HCT116 (cell line): ENCODE measurements at regions not wholly inside any gene's neighbourhood (a gene's known extent, or its start where the extent isn't known, plus 50 kb on each side); places are given as distances from the start of the nearest gene placed in this dataset.

ENCODE experiments used
- ATAC-seq: fragments of 200-7000 bp; cut with Tn5 transposase; 2 replicates; pipeline ENCODE4 v1.9.1; 2020; ENCODE audit warnings: mild to moderate bottlenecking, moderate library complexity
- BruUV-seq: library from RNA; stranded (reverse); fragments of 400-500 nt; replicated peaks from 2 replicates; lab custom pipeline; 2021; lab: Mats Ljungman, UMichigan
- CTCF ChIA-PET: fragments of 300-600 bp; sonication (Branson Sonifier 250); formaldehyde crosslinking; loops from one replicate; lab custom pipeline; 2021; ENCODE audit warnings: antibody characterized with exemption; lab: Charles Lee
- POLR2A ChIA-PET: fragments of 300-600, 350-600 bp; sonication (Branson Sonifier 250); formaldehyde crosslinking; loops from one replicate; lab custom pipeline; 2021; ENCODE audit warnings: antibody characterized with exemption; lab: Charles Lee
- RAD21 ChIA-PET, 2 experiments: fragments of 300-600 bp; sonication (Branson Sonifier 250); formaldehyde crosslinking; loops; one replicate each; lab custom pipeline; 2023; ENCODE audit warnings: low total read pairs in 2 of 2; ENCODE audit not compliant: uncharacterized antibody in 2 of 2, unreplicated experiment in 2 of 2, low non-redundant PET in 1 of 2; lab: Charles Lee
- DNase-seq: peaks from one replicate; pipeline ENCODE4 v3.0.0-alpha.2; 2010; ENCODE audit warnings: low read depth, low spot score
- H2AFZ ChIP-seq: fragments of 200-600 bp; shearing (Covaris generic), sonication (generic); 2 replicates; pipeline ENCODE4 v1.6.1; 2017; ENCODE audit warnings: low read depth, mixed run types, mixed read lengths, antibody characterized with exemption, low read length; ENCODE audit not compliant: poor library complexity, severe bottlenecking
- H3K27ac ChIP-seq: 2 replicates; pipeline ENCODE4 v1.5.1; 2012; ENCODE audit warnings: low read depth, low read length
- H3K27me3 ChIP-seq: fragments of 200-600 bp; sonication (generic); 2 replicates; pipeline ENCODE4 v1.6.1; 2016; ENCODE audit warnings: mixed run types, low read length, mixed read lengths; ENCODE audit not compliant: insufficient read depth
- H3K36me3 ChIP-seq, 2 experiments: fragments of 200-500 bp in 1 of 2; fragments of 200-600 bp in 1 of 2; sonication (Bioruptor generic) in 1 of 2; sonication (generic) in 1 of 2; 2 replicates each; pipeline versions ENCODE4 v1.5.1 to v1.6.1; 2014 to 2016; ENCODE audit warnings: low read length in 2 of 2, inconsistent platforms in 1 of 2, mixed read lengths in 1 of 2, mixed run types in 1 of 2; ENCODE audit not compliant: insufficient read depth in 2 of 2, control insufficient read depth in 1 of 2
- H3K4me1 ChIP-seq, 2 experiments: fragments of 200-600 bp in 1 of 2; sonication (generic) in 1 of 2; 2 replicates each; pipeline versions ENCODE4 v1.5.1 to v1.6.1; 2012 to 2017; ENCODE audit warnings: low read length in 2 of 2, inconsistent platforms in 1 of 2, mild to moderate bottlenecking in 1 of 2, mixed read lengths in 1 of 2, mixed run types in 1 of 2, moderate library complexity in 1 of 2; ENCODE audit not compliant: insufficient read depth in 2 of 2, control insufficient read depth in 1 of 2
- H3K4me2 ChIP-seq: fragments of 200-600 bp; sonication (generic); 2 replicates; pipeline ENCODE4 v1.6.1; 2017; ENCODE audit warnings: mixed run types, low read length, mixed read lengths
- H3K4me3 ChIP-seq, 2 experiments: fragments of 200-600 bp in 1 of 2; sonication (generic) in 1 of 2; replicated peaks in 1 of 2; 2 replicates each; pipeline ENCODE4 v1.5.1; 2011 to 2016; ENCODE audit warnings: low read length in 2 of 2, control low read depth in 1 of 2, low read depth in 1 of 2, mild to moderate bottlenecking in 1 of 2, mixed read lengths in 1 of 2, mixed run types in 1 of 2
- H3K79me2 ChIP-seq: fragments of 200-600 bp; sonication (generic); 2 replicates; pipeline ENCODE4 v1.6.1; 2017; ENCODE audit warnings: mild to moderate bottlenecking, mixed run types, low read length, moderate library complexity, mixed read lengths; ENCODE audit not compliant: insufficient read depth
- H3K9ac ChIP-seq: fragments of 200-600 bp; sonication (generic); 2 replicates; pipeline ENCODE4 v1.6.1; 2016; ENCODE audit warnings: low read length, mixed read lengths
- H3K9me2 ChIP-seq: fragments of 200-600 bp; sonication (generic), shearing (Covaris generic); 2 replicates; pipeline ENCODE4 v1.6.1; 2017; ENCODE audit warnings: mixed run types, mild to moderate bottlenecking, moderate library complexity; ENCODE audit not compliant: insufficient read depth
- H3K9me3 ChIP-seq, 2 experiments: fragments of 200-500 bp in 1 of 2; fragments of 200-600 bp in 1 of 2; sonication (Bioruptor generic) in 1 of 2; sonication (generic) in 1 of 2; 2 replicates each; pipeline ENCODE4 v1.6.1; 2014 to 2017; ENCODE audit warnings: low read length in 2 of 2, mixed read lengths in 2 of 2, inconsistent platforms in 1 of 2, low read depth in 1 of 2, mild to moderate bottlenecking in 1 of 2, mixed run types in 1 of 2, moderate library complexity in 1 of 2; ENCODE audit not compliant: control insufficient read depth in 1 of 2, insufficient read depth in 1 of 2
- H4K20me1 ChIP-seq: fragments of 200-600 bp; sonication (generic), shearing (Covaris generic); 2 replicates; pipeline ENCODE4 v1.6.1; 2017; ENCODE audit warnings: mixed run types, mild to moderate bottlenecking, moderate library complexity; ENCODE audit not compliant: insufficient read depth
- CBX3 ChIP-seq: IDR thresholded peaks from 2 replicates; pipeline ENCODE4 v1.6.1; 2012; ENCODE audit warnings: low read depth
- CEBPB ChIP-seq: IDR thresholded peaks from 2 replicates; pipeline ENCODE4 v1.6.1; 2012; ENCODE audit warnings: low read depth
- ELF1 ChIP-seq: IDR thresholded peaks from 2 replicates; pipeline ENCODE4 v1.6.1; 2012; ENCODE audit warnings: low read depth, borderline replicate concordance
- EZH2 ChIP-seq: fragments of 200-600 bp; sonication (generic); IDR thresholded peaks from 2 replicates; pipeline ENCODE4 v1.6.1; 2017; ENCODE audit warnings: antibody characterized with exemption, mixed run types
- EZH2phosphoT487 ChIP-seq: fragments of 200-600 bp; IDR thresholded peaks from 2 replicates; pipeline ENCODE4 v1.6.1; 2018; ENCODE audit warnings: antibody characterized with exemption, borderline replicate concordance
- FOSL1 ChIP-seq: IDR thresholded peaks from 2 replicates; pipeline ENCODE4 v1.6.1; 2012; ENCODE audit warnings: low read depth
- SP1 ChIP-seq: IDR thresholded peaks from 2 replicates; pipeline ENCODE4 v1.6.1; 2012; ENCODE audit warnings: low read depth
- YY1 ChIP-seq: IDR thresholded peaks from 2 replicates; pipeline ENCODE4 v1.6.1; 2011; ENCODE audit warnings: low read length, low read depth, moderate library complexity, mild to moderate bottlenecking; ENCODE audit not compliant: insufficient replicate concordance; ENCODE audit errors: extremely low read depth
- ZFX ChIP-seq: fragments of 450-650 bp; IDR thresholded peaks from 2 replicates; pipeline ENCODE4 v1.6.1; 2017
- ZNF274 ChIP-seq: fragments of 200-500 bp; sonication (Bioruptor generic); IDR thresholded peaks from 2 replicates; pipeline ENCODE4 v1.6.1; 2014; ENCODE audit warnings: mild to moderate bottlenecking, low read depth, low read length, inconsistent platforms
- intact Hi-C: fragments of 100-400 bp; cut with micrococcal nuclease; formaldehyde crosslinking; loops from 2 replicates; pipeline ENCODE4 v1.10.0; 2022
- TF ChIP-seq, protein P1 (sequence below): IDR thresholded peaks from 2 replicates; pipeline ENCODE4 v1.6.1; 2012
- TF ChIP-seq, protein P2 (sequence below): IDR thresholded peaks from 2 replicates; pipeline ENCODE4 v1.6.1; 2012
- TF ChIP-seq, protein P3 (sequence below), 3 experiments: fragments of 200-600 bp in 1 of 3; sonication (generic) in 1 of 3; IDR thresholded peaks in 2 of 3; conservative IDR thresholded peaks in 1 of 3; 2 replicates each; pipeline ENCODE4 v1.5.1; 2012 to 2017; ENCODE audit warnings: low read depth in 2 of 3, low read length in 2 of 3, antibody characterized with exemption in 1 of 3, borderline replicate concordance in 1 of 3, control low read depth in 1 of 3, mild to moderate bottlenecking in 1 of 3, mixed read lengths in 1 of 3, mixed run types in 1 of 3, moderate library complexity in 1 of 3; ENCODE audit not compliant: insufficient read depth in 1 of 3
- TF ChIP-seq, protein P4 (sequence below): IDR thresholded peaks from 2 replicates; pipeline ENCODE4 v1.6.1; 2012; ENCODE audit warnings: low read depth

DNA sequence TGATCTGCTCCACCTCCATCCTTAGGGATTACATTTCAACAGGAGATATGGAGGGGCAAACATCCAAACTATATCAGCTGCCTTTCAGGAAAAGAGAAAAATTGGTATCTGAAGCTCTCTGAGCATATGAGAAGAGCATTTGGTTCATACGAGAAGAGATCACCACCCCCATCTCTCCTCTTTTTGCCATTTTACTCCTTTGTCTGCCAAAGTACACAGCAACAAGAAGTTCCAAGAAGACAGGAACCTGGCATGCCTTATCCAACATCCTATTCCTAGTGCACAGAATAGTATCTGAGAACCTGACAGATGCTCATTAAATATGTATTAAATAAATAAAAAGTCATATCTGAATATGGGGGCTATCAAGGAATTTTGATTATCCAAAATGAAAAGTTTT is 142.5 kb upstream of the PKN2 start:
- Histone ChIP-seq H2AFZ (no peak overlapping the region), H3K4me3 (no peak overlapping the region), H3K9ac (no peak overlapping the region), H3K36me3 (no peaks in the 10 kb centered on the region), H3K79me2 (no peaks in the 10 kb centered on the region), H3K9me2 (0 out of 2 replicates have a peak, but pooled peaks cover 3% of the 10 kb centered on the region), H3K27me3 (no peaks in the 10 kb centered on the region), H3K4me2 (no peak overlapping the region), H3K27ac (no peak overlapping the region), H3K9me3 (no peaks in the 10 kb centered on the region), H3K4me1 (no peaks in the 10 kb centered on the region), H4K20me1 (no peaks in the 10 kb centered on the region)
- BruUV-seq: no TSS peak
- RAD21 ChIA-PET: no interaction called here
- ATAC-seq (no peak), DNase-seq (no peak)
- intact Hi-C loops: no loop called here
- CTCF ChIA-PET: no interaction called here
- POLR2A ChIA-PET: no interaction called here
- TF ChIP-seq ZNF274 (no peak), YY1 (no peak), FOSL1 (no peak), CBX3 (no peak), ELF1 (no peak), ZFX (no peak), SP1 (no peak)
- TF ChIP-seq, protein P1, sequence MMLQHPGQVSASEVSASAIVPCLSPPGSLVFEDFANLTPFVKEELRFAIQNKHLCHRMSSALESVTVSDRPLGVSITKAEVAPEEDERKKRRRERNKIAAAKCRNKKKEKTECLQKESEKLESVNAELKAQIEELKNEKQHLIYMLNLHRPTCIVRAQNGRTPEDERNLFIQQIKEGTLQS: no peak
- TF ChIP-seq, protein P2, sequence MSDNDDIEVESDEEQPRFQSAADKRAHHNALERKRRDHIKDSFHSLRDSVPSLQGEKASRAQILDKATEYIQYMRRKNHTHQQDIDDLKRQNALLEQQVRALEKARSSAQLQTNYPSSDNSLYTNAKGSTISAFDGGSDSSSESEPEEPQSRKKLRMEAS: no peak

DNA sequence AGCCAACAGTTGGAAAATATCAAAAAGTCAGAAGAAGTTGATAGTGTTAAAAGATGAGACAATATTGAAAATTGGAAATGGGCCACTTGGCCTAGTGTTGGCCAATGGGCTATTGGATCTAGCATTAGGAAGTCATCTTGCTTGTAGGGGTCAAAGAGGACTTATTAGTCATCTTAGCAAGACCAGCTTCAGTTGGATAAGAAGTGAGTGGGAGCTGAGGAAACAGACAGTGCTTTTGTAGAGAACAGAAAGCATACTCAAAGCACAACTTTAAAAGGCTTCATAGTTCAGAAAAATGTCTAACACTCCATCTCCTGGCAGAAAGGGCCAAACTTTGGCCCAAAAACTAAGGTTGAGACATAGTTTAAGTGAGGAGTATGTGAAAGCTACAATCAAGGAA is 139.9 kb upstream of the PKN2 start:
- no peaks in the 10 kb centered on the region for H3K4me1 ChIP-seq
- TF ChIP-seq, protein P2: no peak
- TF ChIP-seq SP1 (no peak), FOSL1 (no peak), YY1 (no peak), ZFX (no peak), EZH2phosphoT487 (no peak), CEBPB (no peak), EZH2 (no peak), CBX3 (no peak), ELF1 (no peak)
- TF ChIP-seq, protein P3, sequence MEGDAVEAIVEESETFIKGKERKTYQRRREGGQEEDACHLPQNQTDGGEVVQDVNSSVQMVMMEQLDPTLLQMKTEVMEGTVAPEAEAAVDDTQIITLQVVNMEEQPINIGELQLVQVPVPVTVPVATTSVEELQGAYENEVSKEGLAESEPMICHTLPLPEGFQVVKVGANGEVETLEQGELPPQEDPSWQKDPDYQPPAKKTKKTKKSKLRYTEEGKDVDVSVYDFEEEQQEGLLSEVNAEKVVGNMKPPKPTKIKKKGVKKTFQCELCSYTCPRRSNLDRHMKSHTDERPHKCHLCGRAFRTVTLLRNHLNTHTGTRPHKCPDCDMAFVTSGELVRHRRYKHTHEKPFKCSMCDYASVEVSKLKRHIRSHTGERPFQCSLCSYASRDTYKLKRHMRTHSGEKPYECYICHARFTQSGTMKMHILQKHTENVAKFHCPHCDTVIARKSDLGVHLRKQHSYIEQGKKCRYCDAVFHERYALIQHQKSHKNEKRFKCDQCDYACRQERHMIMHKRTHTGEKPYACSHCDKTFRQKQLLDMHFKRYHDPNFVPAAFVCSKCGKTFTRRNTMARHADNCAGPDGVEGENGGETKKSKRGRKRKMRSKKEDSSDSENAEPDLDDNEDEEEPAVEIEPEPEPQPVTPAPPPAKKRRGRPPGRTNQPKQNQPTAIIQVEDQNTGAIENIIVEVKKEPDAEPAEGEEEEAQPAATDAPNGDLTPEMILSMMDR (IDR thresholded peaks at IDR 0.05 in 2 of 3, conservative IDR thresholded peaks at IDR 0.05 in 1 of 3; ENCODE audit: borderline replicate concordance in 1 of 3, insufficient read depth in 1 of 3, low read depth in 2 of 3, low read length in 2 of 3): no peak
- TF ChIP-seq, protein P4, sequence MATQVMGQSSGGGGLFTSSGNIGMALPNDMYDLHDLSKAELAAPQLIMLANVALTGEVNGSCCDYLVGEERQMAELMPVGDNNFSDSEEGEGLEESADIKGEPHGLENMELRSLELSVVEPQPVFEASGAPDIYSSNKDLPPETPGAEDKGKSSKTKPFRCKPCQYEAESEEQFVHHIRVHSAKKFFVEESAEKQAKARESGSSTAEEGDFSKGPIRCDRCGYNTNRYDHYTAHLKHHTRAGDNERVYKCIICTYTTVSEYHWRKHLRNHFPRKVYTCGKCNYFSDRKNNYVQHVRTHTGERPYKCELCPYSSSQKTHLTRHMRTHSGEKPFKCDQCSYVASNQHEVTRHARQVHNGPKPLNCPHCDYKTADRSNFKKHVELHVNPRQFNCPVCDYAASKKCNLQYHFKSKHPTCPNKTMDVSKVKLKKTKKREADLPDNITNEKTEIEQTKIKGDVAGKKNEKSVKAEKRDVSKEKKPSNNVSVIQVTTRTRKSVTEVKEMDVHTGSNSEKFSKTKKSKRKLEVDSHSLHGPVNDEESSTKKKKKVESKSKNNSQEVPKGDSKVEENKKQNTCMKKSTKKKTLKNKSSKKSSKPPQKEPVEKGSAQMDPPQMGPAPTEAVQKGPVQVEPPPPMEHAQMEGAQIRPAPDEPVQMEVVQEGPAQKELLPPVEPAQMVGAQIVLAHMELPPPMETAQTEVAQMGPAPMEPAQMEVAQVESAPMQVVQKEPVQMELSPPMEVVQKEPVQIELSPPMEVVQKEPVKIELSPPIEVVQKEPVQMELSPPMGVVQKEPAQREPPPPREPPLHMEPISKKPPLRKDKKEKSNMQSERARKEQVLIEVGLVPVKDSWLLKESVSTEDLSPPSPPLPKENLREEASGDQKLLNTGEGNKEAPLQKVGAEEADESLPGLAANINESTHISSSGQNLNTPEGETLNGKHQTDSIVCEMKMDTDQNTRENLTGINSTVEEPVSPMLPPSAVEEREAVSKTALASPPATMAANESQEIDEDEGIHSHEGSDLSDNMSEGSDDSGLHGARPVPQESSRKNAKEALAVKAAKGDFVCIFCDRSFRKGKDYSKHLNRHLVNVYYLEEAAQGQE: no peak
- no peak overlapping the region for H3K27ac ChIP-seq
- no peak overlapping the region for H3K9ac ChIP-seq
- DNase-seq: no peak
- CTCF ChIA-PET: no interaction called here
- H3K9me2 ChIP-seq: 0 out of 2 replicates have a peak, but pooled peaks cover 3% of the 10 kb centered on the region
- no peak overlapping the region for H2AFZ ChIP-seq
- ATAC-seq: no peak
- POLR2A ChIA-PET: no interaction called here
- H3K27me3 ChIP-seq: no peaks in the 10 kb centered on the region
- no peak overlapping the region for H3K4me3 ChIP-seq
- RAD21 ChIA-PET: no interaction called here
- BruUV-seq: no TSS peak
- no peaks in the 10 kb centered on the region for H3K79me2 ChIP-seq
- H3K9me3 ChIP-seq: no peaks in the 10 kb centered on the region
- no peaks in the 10 kb centered on the region for H4K20me1 ChIP-seq
- intact Hi-C loops: no loop called here
- H3K36me3 ChIP-seq: no peaks in the 10 kb centered on the region
- no peak overlapping the region for H3K4me2 ChIP-seq
